ENCODE measurements at regions not wholly inside any gene's neighbourhood (a gene's known extent, or its start where the extent isn't known, plus 50 kb on each side); places are given as distances from the start of the nearest gene placed in this dataset.

DNA sequence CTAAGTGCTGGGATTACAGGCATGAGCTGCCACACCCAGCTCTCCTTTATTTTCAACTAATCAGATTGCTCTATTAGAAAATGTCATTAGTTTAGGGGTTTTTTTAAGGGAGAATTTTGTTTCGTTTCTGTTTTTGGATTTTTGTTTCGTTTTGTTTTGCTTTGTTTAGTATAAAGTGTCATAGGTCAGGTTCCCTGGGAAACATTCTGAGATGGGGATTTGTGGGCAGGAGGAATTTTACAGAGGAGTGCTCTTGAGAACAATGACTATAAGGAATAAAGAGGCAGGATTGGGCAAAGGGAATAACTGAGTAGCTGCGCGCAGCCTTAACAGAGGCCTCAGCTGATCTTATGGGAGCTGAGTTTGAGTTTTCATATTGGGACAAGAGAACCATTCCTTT, 86.8 kb upstream of the NR2F2 start:
- no peak overlapping the region for H3K9ac ChIP-seq (ENCODE audit: low read depth, low read length)
- no peaks in the 10 kb centered on the region for H3K9me3 ChIP-seq (replicated peaks; ENCODE audit: low read length)
- no peaks in the 10 kb centered on the region for H3K4me1 ChIP-seq (ENCODE audit: control insufficient read depth, insufficient read depth, low read length)
- no peaks in the 10 kb centered on the region for H3K27me3 ChIP-seq (ENCODE audit: control insufficient read depth, insufficient read depth, low read length)
- H3K4me2 ChIP-seq (ENCODE audit: low read length), result no peak overlapping the region
- no peak overlapping the region for H3K4me3 ChIP-seq (ENCODE audit: low read length)
- no peaks in the 10 kb centered on the region for H3K36me3 ChIP-seq (ENCODE audit: insufficient read depth, low read length)

DNA sequence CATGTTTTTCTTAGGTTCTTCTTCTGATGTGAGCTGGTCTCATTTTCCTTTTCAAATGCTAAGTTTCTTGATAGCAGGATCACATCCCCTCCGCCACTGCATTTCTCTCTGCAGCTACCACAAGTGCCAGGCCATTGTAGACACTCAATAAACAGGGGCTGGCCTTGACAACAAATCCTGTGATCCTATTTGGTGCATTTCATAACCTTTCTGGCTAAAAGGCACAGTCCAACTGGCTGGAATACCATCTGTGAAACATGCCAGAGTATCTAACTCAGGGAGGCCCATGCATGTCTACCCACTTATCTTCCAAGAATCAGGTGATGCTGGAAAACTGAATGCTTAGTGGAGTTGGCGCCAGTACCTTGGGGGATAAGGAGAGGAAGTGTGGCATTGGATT, 85.2 kb upstream of the NR2F2 start:
- Histone ChIP-seq H3K27me3 (ENCODE audit: control insufficient read depth, insufficient read depth, low read length) (no peaks in the 10 kb centered on the region), H3K9me3 (replicated peaks; ENCODE audit: low read length) (no peaks in the 10 kb centered on the region), H3K4me3 (ENCODE audit: low read length) (no peak overlapping the region), H3K36me3 (ENCODE audit: insufficient read depth, low read length) (no peaks in the 10 kb centered on the region), H3K4me1 (ENCODE audit: control insufficient read depth, insufficient read depth, low read length) (no peaks in the 10 kb centered on the region), H3K4me2 (ENCODE audit: low read length) (no peak overlapping the region), H3K9ac (ENCODE audit: low read depth, low read length) (no peak overlapping the region)

- H3K9ac ChIP-seq (ENCODE audit: low read depth, low read length), result no peak overlapping the region
- H3K9me3 ChIP-seq (replicated peaks; ENCODE audit: low read length), result no peaks in the 10 kb centered on the region
- no peaks in the 10 kb centered on the region for H3K4me1 ChIP-seq (ENCODE audit: control insufficient read depth, insufficient read depth, low read length)
- no peak overlapping the region for H3K4me2 ChIP-seq (ENCODE audit: low read length)
- no peaks in the 10 kb centered on the region for H3K36me3 ChIP-seq (ENCODE audit: insufficient read depth, low read length)
- no peaks in the 10 kb centered on the region for H3K27me3 ChIP-seq (ENCODE audit: control insufficient read depth, insufficient read depth, low read length)
- no peak overlapping the region for H3K4me3 ChIP-seq (ENCODE audit: low read length)
These were observed 84.4 kb upstream of the NR2F2 start for GRCh38 chr15:96246057-96246456.

DNA sequence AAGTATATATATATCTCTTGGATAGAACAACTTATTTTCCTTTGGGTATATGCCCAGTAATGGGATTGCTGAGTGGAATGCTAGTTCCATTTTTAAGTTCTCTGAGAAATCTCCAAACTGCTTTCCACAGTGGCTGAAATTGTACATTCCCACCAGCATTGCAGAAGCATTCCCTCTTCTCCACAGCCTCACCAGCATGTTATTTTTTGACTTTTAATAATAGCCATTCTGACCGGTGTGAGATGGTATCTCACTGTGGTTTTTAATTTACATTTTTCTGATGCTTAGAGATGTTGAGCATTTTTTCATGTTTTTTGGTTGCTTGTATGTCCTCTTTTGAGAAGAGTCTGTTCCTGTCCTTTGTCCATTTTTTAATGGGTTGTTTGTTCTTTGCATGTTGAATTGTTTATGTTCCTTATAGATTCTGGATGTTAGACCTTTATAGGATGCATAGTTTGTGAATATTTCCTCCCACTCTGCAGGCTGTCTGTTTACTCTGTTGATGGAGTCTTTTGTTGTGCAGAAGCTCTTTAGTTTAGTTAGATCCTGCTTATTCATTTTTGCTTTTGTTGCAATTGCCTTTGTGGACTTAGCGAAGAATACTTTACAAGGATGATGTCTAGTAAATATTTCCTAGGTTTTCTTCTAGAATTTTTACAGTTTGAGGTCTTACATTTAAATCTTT, 82.7 kb upstream of the NR2F2 start:
- no peak overlapping the region for H3K4me3 ChIP-seq (ENCODE audit: low read length)

GRCh38 chr15:96252148-96252547, 78.4 kb upstream of the NR2F2 start:
- H3K9ac ChIP-seq (ENCODE audit: low read depth, low read length), result no peak overlapping the region
- H3K36me3 ChIP-seq (ENCODE audit: insufficient read depth, low read length), result no peaks in the 10 kb centered on the region
- H3K4me2 ChIP-seq (ENCODE audit: low read length), result no peak overlapping the region
- no peaks in the 10 kb centered on the region for H3K4me1 ChIP-seq (ENCODE audit: control insufficient read depth, insufficient read depth, low read length)
- H3K9me3 ChIP-seq (replicated peaks; ENCODE audit: low read length), result no peaks in the 10 kb centered on the region
- no peaks in the 10 kb centered on the region for H3K27me3 ChIP-seq (ENCODE audit: control insufficient read depth, insufficient read depth, low read length)
- H3K4me3 ChIP-seq (ENCODE audit: low read length), result no peak overlapping the region

More for the DNA sequence above, 82.7 kb upstream of the NR2F2 start:
- no peaks in the 10 kb centered on the region for H3K4me1 ChIP-seq (ENCODE audit: control insufficient read depth, insufficient read depth, low read length)
- H3K36me3 ChIP-seq (ENCODE audit: insufficient read depth, low read length), result no peaks in the 10 kb centered on the region
- H3K9me3 ChIP-seq (replicated peaks; ENCODE audit: low read length), result no peaks in the 10 kb centered on the region
- H3K27me3 ChIP-seq (ENCODE audit: control insufficient read depth, insufficient read depth, low read length), result no peaks in the 10 kb centered on the region
- H3K4me2 ChIP-seq (ENCODE audit: low read length), result no peak overlapping the region
- H3K9ac ChIP-seq (ENCODE audit: low read depth, low read length), result no peak overlapping the region

DNA sequence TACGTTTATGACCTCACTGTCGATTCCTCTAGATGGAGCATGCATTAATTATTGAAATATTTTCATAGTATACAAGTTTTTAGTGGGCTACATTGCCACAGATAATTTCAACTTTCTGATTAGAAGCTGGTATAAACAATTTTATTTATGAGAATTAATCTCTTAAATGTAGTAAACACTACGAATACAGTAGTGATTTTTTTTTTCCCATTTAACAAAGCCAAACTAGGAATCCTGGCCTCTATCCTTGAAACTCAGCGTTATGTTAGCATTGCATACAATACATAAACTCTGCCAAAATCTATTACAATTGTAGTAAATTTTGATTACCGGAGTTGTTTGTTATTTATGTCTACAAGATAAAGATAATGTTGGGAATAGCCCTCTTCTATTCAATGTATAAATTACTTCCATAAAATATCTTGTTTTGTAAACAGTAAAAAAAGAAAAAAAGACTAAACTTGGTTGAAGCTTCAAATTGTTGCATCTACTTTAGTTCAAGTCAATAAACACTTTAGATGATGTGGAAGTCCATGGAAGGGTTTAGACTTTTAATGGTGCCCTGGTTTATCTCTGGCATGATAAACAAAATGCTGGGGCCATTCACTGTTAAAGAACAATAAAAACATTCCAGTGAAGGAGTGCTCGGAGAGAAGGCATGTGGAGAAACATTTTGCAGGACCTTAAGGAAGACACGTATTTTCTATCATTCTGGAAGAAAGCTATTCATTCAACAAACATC, 77.3 kb upstream of the NR2F2 start:
- H3K4me3 ChIP-seq (ENCODE audit: low read length), result no peak overlapping the region
- no peaks in the 10 kb centered on the region for H3K9me3 ChIP-seq (replicated peaks; ENCODE audit: low read length)
- H3K4me2 ChIP-seq (ENCODE audit: low read length), result no peak overlapping the region
- no peaks in the 10 kb centered on the region for H3K27me3 ChIP-seq (ENCODE audit: control insufficient read depth, insufficient read depth, low read length)
- no peak overlapping the region for H3K9ac ChIP-seq (ENCODE audit: low read depth, low read length)
- H3K36me3 ChIP-seq (ENCODE audit: insufficient read depth, low read length), result no peaks in the 10 kb centered on the region
- H3K4me1 ChIP-seq (ENCODE audit: control insufficient read depth, insufficient read depth, low read length), result no peaks in the 10 kb centered on the region

GRCh38 chr15:96254173-96254572, 76.3 kb upstream of the NR2F2 start:
- Histone ChIP-seq H3K36me3 (ENCODE audit: insufficient read depth, low read length) (no peaks in the 10 kb centered on the region), H3K27me3 (ENCODE audit: control insufficient read depth, insufficient read depth, low read length) (no peaks in the 10 kb centered on the region), H3K4me1 (ENCODE audit: control insufficient read depth, insufficient read depth, low read length) (no peaks in the 10 kb centered on the region), H3K4me2 (ENCODE audit: low read length) (no peak overlapping the region), H3K9me3 (replicated peaks; ENCODE audit: low read length) (no peaks in the 10 kb centered on the region), H3K4me3 (ENCODE audit: low read length) (no peak overlapping the region), H3K9ac (ENCODE audit: low read depth, low read length) (no peak overlapping the region)

DNA sequence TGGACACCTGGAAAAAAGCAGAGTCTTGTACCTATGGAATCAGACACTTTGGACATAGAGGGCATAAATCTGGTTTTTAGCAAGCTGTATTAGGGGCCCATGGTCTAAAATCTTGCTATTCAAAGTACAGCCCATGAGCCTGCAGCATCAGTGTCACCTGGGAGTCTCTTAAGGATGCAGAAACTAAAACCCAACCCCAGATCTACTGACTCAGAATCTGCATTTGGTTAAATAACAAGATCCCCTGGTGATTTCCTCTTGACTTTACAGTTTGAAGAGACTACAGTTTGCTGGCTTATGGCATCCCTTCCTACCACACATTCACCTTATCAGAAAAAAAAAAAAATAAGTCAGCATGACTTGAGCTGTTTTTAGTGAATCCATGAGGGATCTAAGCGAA, 74.9 kb upstream of the NR2F2 start:
- no peaks in the 10 kb centered on the region for H3K9me3 ChIP-seq (replicated peaks; ENCODE audit: low read length)
- H3K4me3 ChIP-seq (ENCODE audit: low read length), result no peak overlapping the region
- H3K9ac ChIP-seq (ENCODE audit: low read depth, low read length), result no peak overlapping the region
- no peaks in the 10 kb centered on the region for H3K27me3 ChIP-seq (ENCODE audit: control insufficient read depth, insufficient read depth, low read length)
- H3K4me2 ChIP-seq (ENCODE audit: low read length), result no peak overlapping the region
- H3K4me1 ChIP-seq (ENCODE audit: control insufficient read depth, insufficient read depth, low read length), result no peaks in the 10 kb centered on the region
- no peaks in the 10 kb centered on the region for H3K36me3 ChIP-seq (ENCODE audit: insufficient read depth, low read length)

DNA sequence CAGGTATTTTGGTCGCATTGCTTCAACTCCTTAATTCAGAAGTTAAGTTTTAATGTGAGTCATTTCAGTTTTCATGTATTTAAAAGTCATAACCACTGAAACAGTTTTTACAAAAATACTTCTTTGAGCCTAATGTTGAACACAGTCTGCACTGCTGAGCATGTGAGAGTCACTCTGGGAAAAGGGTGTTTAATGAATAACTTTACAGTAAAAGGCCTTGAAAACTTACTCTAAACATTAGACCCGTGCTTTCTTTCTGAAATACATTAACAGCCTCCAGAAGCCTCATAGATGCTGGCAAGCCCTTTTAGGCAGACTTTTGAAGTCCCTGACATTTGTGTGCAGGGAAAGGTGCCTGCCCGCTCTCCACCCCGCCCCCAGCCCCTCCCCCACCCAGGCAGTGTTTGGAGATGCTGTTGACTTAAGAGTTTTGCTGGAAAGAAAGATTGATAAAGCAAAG, 68.9 kb upstream of the NR2F2 start:
- Histone ChIP-seq H3K4me1 (ENCODE audit: control insufficient read depth, insufficient read depth, low read length) (peaks cover 10% of the 10 kb centered on the region), H3K27me3 (ENCODE audit: control insufficient read depth, insufficient read depth, low read length) (no peaks in the 10 kb centered on the region), H3K9ac (ENCODE audit: low read depth, low read length) (no peak overlapping the region), H3K9me3 (replicated peaks; ENCODE audit: low read length) (no peaks in the 10 kb centered on the region), H3K4me2 (ENCODE audit: low read length) (no peak overlapping the region), H3K4me3 (ENCODE audit: low read length) (no peak overlapping the region), H3K36me3 (ENCODE audit: insufficient read depth, low read length) (no peaks in the 10 kb centered on the region)

DNA sequence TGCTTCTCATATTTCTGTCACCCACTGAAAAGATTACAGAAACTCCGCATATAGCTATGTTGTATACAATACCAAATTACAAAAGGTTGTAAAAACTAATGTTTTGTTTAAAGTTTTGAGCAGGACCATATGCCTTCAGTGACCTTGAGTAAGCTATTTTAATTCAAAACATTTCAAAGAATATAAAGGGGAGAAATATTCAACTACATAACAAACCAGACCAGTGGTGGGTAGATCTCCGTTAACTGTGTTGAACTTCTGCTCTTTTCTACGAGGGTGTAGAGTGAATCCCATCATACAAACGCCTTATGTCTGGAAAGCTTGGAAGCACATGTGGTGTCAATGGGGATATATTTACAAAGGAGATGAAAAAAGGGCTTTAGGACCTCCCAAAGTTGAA, 68.4 kb upstream of the NR2F2 start:
- Histone ChIP-seq H3K27me3 (ENCODE audit: control insufficient read depth, insufficient read depth, low read length) (no peaks in the 10 kb centered on the region), H3K4me1 (ENCODE audit: control insufficient read depth, insufficient read depth, low read length) (peaks cover 10% of the 10 kb centered on the region), H3K4me2 (ENCODE audit: low read length) (no peak overlapping the region), H3K9me3 (replicated peaks; ENCODE audit: low read length) (no peaks in the 10 kb centered on the region), H3K4me3 (ENCODE audit: low read length) (no peak overlapping the region), H3K36me3 (ENCODE audit: insufficient read depth, low read length) (no peaks in the 10 kb centered on the region), H3K9ac (ENCODE audit: low read depth, low read length) (no peak overlapping the region)

- Histone ChIP-seq H3K9me3 (replicated peaks; ENCODE audit: low read length) (no peaks in the 10 kb centered on the region), H3K36me3 (ENCODE audit: insufficient read depth, low read length) (peaks cover 5% of the 10 kb centered on the region), H3K4me3 (ENCODE audit: low read length) (no peak overlapping the region), H3K27me3 (ENCODE audit: control insufficient read depth, insufficient read depth, low read length) (no peaks in the 10 kb centered on the region), H3K4me1 (ENCODE audit: control insufficient read depth, insufficient read depth, low read length) (peaks cover 10% of the 10 kb centered on the region), H3K4me2 (ENCODE audit: low read length) (no peak overlapping the region), H3K9ac (ENCODE audit: low read depth, low read length) (no peak overlapping the region)
These were observed 67.7 kb upstream of the NR2F2 start for GRCh38 chr15:96262549-96263489.
